ENCODE measurements at regions not wholly inside any gene's neighbourhood (a gene's known extent, or its start where the extent isn't known, plus 50 kb on each side); places are given as distances from the start of the nearest gene placed in this dataset.
"Not testable (repeated sequence)": the region's sequence is repeated elsewhere in the genome, so short reads cannot be mapped to it uniquely, and the experiment has no call there.

DNA sequence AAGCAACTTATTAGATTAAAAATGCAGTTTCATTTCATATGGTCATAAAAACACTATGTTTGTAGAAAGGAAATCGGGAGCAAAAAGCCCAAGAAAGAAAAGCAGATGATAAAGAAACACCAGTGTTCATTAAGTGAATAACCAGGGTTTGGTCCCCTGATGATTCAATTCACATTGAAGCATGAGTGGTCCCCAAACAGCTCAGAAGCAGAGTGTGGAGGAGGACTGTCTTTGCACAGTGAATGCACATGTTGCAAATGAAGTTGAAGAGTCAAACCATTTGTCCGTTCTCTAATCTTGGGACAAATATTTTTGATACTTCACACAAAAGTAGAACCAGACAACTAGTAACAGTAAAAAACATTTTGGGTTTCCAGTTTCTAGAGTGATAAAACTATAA lies 117.5 kb upstream of the CBLB start:
- not testable (repeated sequence) for TF ChIP-seq CTCF (IDR thresholded peaks at IDR 0.05; ENCODE audit: low read depth, low read length, missing input control); SP1 (IDR thresholded peaks at IDR 0.05); JUND (IDR thresholded peaks at IDR 0.05); RAD21 (IDR thresholded peaks at IDR 0.05); TAF1 (conservative IDR thresholded peaks at IDR 0.05); GABPA (IDR thresholded peaks at IDR 0.05 in 1 of 2, conservative IDR thresholded peaks at IDR 0.05 in 1 of 2)
- TF ChIP-seq, protein P1, sequence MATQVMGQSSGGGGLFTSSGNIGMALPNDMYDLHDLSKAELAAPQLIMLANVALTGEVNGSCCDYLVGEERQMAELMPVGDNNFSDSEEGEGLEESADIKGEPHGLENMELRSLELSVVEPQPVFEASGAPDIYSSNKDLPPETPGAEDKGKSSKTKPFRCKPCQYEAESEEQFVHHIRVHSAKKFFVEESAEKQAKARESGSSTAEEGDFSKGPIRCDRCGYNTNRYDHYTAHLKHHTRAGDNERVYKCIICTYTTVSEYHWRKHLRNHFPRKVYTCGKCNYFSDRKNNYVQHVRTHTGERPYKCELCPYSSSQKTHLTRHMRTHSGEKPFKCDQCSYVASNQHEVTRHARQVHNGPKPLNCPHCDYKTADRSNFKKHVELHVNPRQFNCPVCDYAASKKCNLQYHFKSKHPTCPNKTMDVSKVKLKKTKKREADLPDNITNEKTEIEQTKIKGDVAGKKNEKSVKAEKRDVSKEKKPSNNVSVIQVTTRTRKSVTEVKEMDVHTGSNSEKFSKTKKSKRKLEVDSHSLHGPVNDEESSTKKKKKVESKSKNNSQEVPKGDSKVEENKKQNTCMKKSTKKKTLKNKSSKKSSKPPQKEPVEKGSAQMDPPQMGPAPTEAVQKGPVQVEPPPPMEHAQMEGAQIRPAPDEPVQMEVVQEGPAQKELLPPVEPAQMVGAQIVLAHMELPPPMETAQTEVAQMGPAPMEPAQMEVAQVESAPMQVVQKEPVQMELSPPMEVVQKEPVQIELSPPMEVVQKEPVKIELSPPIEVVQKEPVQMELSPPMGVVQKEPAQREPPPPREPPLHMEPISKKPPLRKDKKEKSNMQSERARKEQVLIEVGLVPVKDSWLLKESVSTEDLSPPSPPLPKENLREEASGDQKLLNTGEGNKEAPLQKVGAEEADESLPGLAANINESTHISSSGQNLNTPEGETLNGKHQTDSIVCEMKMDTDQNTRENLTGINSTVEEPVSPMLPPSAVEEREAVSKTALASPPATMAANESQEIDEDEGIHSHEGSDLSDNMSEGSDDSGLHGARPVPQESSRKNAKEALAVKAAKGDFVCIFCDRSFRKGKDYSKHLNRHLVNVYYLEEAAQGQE (IDR thresholded peaks at IDR 0.05), result not testable (repeated sequence)
- TF ChIP-seq, protein P2, sequence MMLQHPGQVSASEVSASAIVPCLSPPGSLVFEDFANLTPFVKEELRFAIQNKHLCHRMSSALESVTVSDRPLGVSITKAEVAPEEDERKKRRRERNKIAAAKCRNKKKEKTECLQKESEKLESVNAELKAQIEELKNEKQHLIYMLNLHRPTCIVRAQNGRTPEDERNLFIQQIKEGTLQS (IDR thresholded peaks at IDR 0.05), result not testable (repeated sequence)

All from liver (tissue), 3 donors.